H1 (cell line): ENCODE measurements at regions not wholly inside any gene's neighbourhood (a gene's known extent, or its start where the extent isn't known, plus 50 kb on each side); places are given as distances from the start of the nearest gene placed in this dataset.

Experiments used
- CTCF ChIA-PET: fragments of 300-600 bp; sonication (Branson Sonifier 250); formaldehyde crosslinking; loops from one replicate; lab custom pipeline; 2021; ENCODE audit not compliant: partially characterized antibody; lab: Charles Lee
- POLR2A ChIA-PET: fragments of 300-600 bp; sonication (Branson Sonifier 250); formaldehyde crosslinking; loops from one replicate; lab custom pipeline; 2021; ENCODE audit warnings: inconsistent platforms; ENCODE audit not compliant: partially characterized antibody; lab: Charles Lee
- DNase-seq, 2 experiments: peaks; one replicate each; pipeline versions ENCODE4 v3.0.0 to v3.0.0-alpha.2; 2010 to 2022; ENCODE audit warnings: low spot score in 2 of 2, low read depth in 1 of 2, mixed read lengths in 1 of 2
- FAIRE-seq: peaks from 2 replicates; lab custom pipeline; 2011; peaks lifted over from hg19 to GRCh38; lab: Jason Lieb, UNC
- H2AFZ ChIP-seq: 2 replicates; pipeline ENCODE4 v1.8.1; 2012; ENCODE audit warnings: low read length, inconsistent platforms
- H2AK5ac ChIP-seq: 2 replicates; pipeline ENCODE4 v1.6.1; 2013; ENCODE audit warnings: low read depth, low read length
- H2BK120ac ChIP-seq: replicated peaks from 2 replicates; pipeline ENCODE3; 2013; ENCODE audit warnings: low read depth, low read length, inconsistent platforms
- H2BK12ac ChIP-seq: 2 replicates; pipeline ENCODE4 v1.6.1; 2013; ENCODE audit warnings: low read depth, low read length
- H2BK15ac ChIP-seq: 2 replicates; pipeline ENCODE4 v1.6.1; 2013; ENCODE audit warnings: low read length
- H2BK20ac ChIP-seq: 2 replicates; pipeline ENCODE4 v1.6.1; 2013; ENCODE audit warnings: low read length
- H2BK5ac ChIP-seq: 2 replicates; pipeline ENCODE4 v1.6.1; 2013; ENCODE audit warnings: low read depth, low read length
- H3K14ac ChIP-seq: 2 replicates; pipeline ENCODE4 v1.6.1; 2013; ENCODE audit warnings: inconsistent platforms; ENCODE audit not compliant: insufficient read length
- H3K18ac ChIP-seq: 2 replicates; pipeline ENCODE4 v1.6.1; 2013; ENCODE audit warnings: low read length; ENCODE audit errors: extremely low read depth
- H3K23ac ChIP-seq: 2 replicates; pipeline ENCODE4 v1.6.1; 2013; ENCODE audit warnings: inconsistent platforms; ENCODE audit not compliant: insufficient read length
- H3K23me2 ChIP-seq: 2 replicates; pipeline ENCODE4 v1.6.1; 2013; ENCODE audit warnings: low read depth, low read length
- H3K27ac ChIP-seq: 2 replicates; pipeline ENCODE4 v1.6.1; 2011; ENCODE audit warnings: low read depth, low read length, inconsistent platforms
- H3K27me3 ChIP-seq, 4 experiments: replicated peaks in 1 of 4; 1 replicate in 1 of 4; 2 replicates in 3 of 4; pipeline versions ENCODE4 v1.6.1 to v1.8.1; 2011 to 2013; ENCODE audit warnings: low read length in 3 of 4, mild to moderate bottlenecking in 3 of 4, inconsistent platforms in 2 of 4, mixed read lengths in 2 of 4, moderate library complexity in 1 of 4; ENCODE audit not compliant: control insufficient read depth in 3 of 4, insufficient read depth in 3 of 4; ENCODE audit errors: extremely low read depth in 1 of 4
- H3K36me3 ChIP-seq, 4 experiments: 2 replicates each; pipeline versions ENCODE4 v1.6.1 to v1.8.1; 2011 to 2013; ENCODE audit warnings: mild to moderate bottlenecking in 4 of 4, low read length in 3 of 4, moderate library complexity in 2 of 4, control low read depth in 1 of 4, inconsistent platforms in 1 of 4; ENCODE audit not compliant: insufficient read depth in 4 of 4, control insufficient read depth in 2 of 4
- H3K4ac ChIP-seq: replicated peaks from 2 replicates; pipeline ENCODE3; 2013; ENCODE audit warnings: low read length, low read depth, mixed read lengths, inconsistent platforms; ENCODE audit not compliant: insufficient read length
- H3K4me1 ChIP-seq, 4 experiments: replicated peaks in 1 of 4; 1 replicate in 1 of 4; 2 replicates in 3 of 4; pipeline versions ENCODE4 v1.6.1 to v1.8.1; 2011 to 2013; ENCODE audit warnings: low read length in 3 of 4, inconsistent platforms in 2 of 4, mixed read lengths in 1 of 4; ENCODE audit not compliant: insufficient read depth in 4 of 4, control insufficient read depth in 3 of 4
- H3K4me2 ChIP-seq, 2 experiments: 2 replicates each; pipeline versions ENCODE4 v1.6.1 to v1.8.1; 2011 to 2013; ENCODE audit warnings: low read depth in 2 of 2, low read length in 2 of 2, control low read depth in 1 of 2, inconsistent platforms in 1 of 2, mild to moderate bottlenecking in 1 of 2; ENCODE audit not compliant: insufficient read depth in 1 of 2
- H3K4me3 ChIP-seq, 4 experiments: fragments of 200-600, 300-600 bp in 1 of 4; sonication (generic), shearing (Covaris generic), sonication (Bioruptor Twin) in 1 of 4; 2 replicates each; pipeline versions ENCODE4 v1.5.1 to v1.8.1; 2011 to 2016; ENCODE audit warnings: low read length in 4 of 4, low read depth in 3 of 4, control low read depth in 2 of 4, inconsistent platforms in 2 of 4, mild to moderate bottlenecking in 2 of 4, mixed read lengths in 1 of 4, moderate library complexity in 1 of 4; ENCODE audit not compliant: insufficient read depth in 2 of 4; ENCODE audit errors: extremely low read depth in 1 of 4
- H3K56ac ChIP-seq: replicated peaks from 2 replicates; pipeline ENCODE3; 2013; ENCODE audit warnings: low read depth, mild to moderate bottlenecking, mixed read lengths, low read length, inconsistent platforms; ENCODE audit not compliant: insufficient read length
- H3K79me1 ChIP-seq: 2 replicates; pipeline ENCODE4 v1.6.1; 2013; ENCODE audit warnings: low read depth, low read length, control low read depth
- H3K79me2 ChIP-seq, 2 experiments: 2 replicates each; pipeline versions ENCODE4 v1.6.1 to v1.8.1; 2012 to 2013; ENCODE audit warnings: low read length in 2 of 2, mild to moderate bottlenecking in 2 of 2, inconsistent platforms in 1 of 2; ENCODE audit not compliant: insufficient read depth in 2 of 2, control insufficient read depth in 1 of 2
- H3K9ac ChIP-seq, 4 experiments: replicated peaks in 1 of 4; 1 replicate in 1 of 4; 2 replicates in 3 of 4; pipeline versions ENCODE4 v1.6.1 to v1.8.1; 2011 to 2013; ENCODE audit warnings: low read depth in 3 of 4, low read length in 3 of 4, control low read depth in 2 of 4, mild to moderate bottlenecking in 2 of 4, moderate library complexity in 2 of 4, inconsistent platforms in 1 of 4; ENCODE audit errors: extremely low read depth in 1 of 4
- H3K9me3 ChIP-seq, 2 experiments: 2 replicates each; pipeline versions ENCODE4 v1.6.1 to v1.8.1; 2012 to 2013; ENCODE audit warnings: mild to moderate bottlenecking in 2 of 2, moderate library complexity in 2 of 2, control low read depth in 1 of 2, inconsistent platforms in 1 of 2, low read depth in 1 of 2, low read length in 1 of 2, mixed read lengths in 1 of 2; ENCODE audit not compliant: insufficient read depth in 2 of 2
- H4K20me1 ChIP-seq, 2 experiments: replicated peaks in 1 of 2; 2 replicates each; pipeline versions ENCODE3 to v1.8.1; 2011 to 2013; ENCODE audit warnings: inconsistent platforms in 2 of 2, low read length in 2 of 2, mild to moderate bottlenecking in 1 of 2; ENCODE audit not compliant: insufficient read depth in 2 of 2, control insufficient read depth in 1 of 2
- H4K5ac ChIP-seq: 2 replicates; pipeline ENCODE4 v1.6.1; 2013; ENCODE audit warnings: low read length, low read depth, mixed read lengths, inconsistent platforms; ENCODE audit not compliant: insufficient read length
- H4K8ac ChIP-seq: 2 replicates; pipeline ENCODE4 v1.8.0; 2013; ENCODE audit warnings: mild to moderate bottlenecking, moderate library complexity, low read length, inconsistent platforms; ENCODE audit not compliant: insufficient read depth; ENCODE audit errors: extremely low read depth
- H4K91ac ChIP-seq: replicated peaks from 2 replicates; pipeline ENCODE3; 2013; ENCODE audit warnings: low read length, mixed read lengths, inconsistent platforms; ENCODE audit not compliant: insufficient read length
- ASH2L ChIP-seq: fragments of 200-600, 300-600 bp; sonication (generic); IDR thresholded peaks from one replicate; pipeline ENCODE4 v1.7.1; 2017; ENCODE audit warnings: low read length
- BCL11A ChIP-seq, 2 experiments: IDR thresholded peaks; one replicate each; pipeline ENCODE4 v1.6.1; 2011; ENCODE audit warnings: low read depth in 2 of 2, low read length in 2 of 2, mild to moderate bottlenecking in 2 of 2
- HDAC2 ChIP-seq, 2 experiments: fragments of 300-600 bp in 1 of 2; sonication (generic) in 1 of 2; IDR thresholded peaks; 2 replicates each; pipeline ENCODE4 v1.6.1; 2011 to 2012; ENCODE audit warnings: low read depth in 2 of 2, low read length in 2 of 2, mild to moderate bottlenecking in 2 of 2, moderate library complexity in 2 of 2, borderline replicate concordance in 1 of 2, inconsistent platforms in 1 of 2
- MAX ChIP-seq: IDR thresholded peaks from 2 replicates; pipeline ENCODE4 v1.6.1; 2012; ENCODE audit warnings: inconsistent platforms
- POU5F1 ChIP-seq: IDR thresholded peaks from 2 replicates; pipeline ENCODE4 v1.6.1; 2011; ENCODE audit warnings: low read depth, mild to moderate bottlenecking, low read length, moderate library complexity
- RAD21 ChIP-seq, 2 experiments: IDR thresholded peaks in 1 of 2; conservative IDR thresholded peaks in 1 of 2; 2 replicates each; pipeline ENCODE4 v1.6.1; 2011; ENCODE audit warnings: low read depth in 2 of 2, low read length in 2 of 2, improper control_type of control experiment in 1 of 2, inconsistent platforms in 1 of 2, mild to moderate bottlenecking in 1 of 2, moderate library complexity in 1 of 2
- RFX5 ChIP-seq: IDR thresholded peaks from 2 replicates; pipeline ENCODE4 v1.6.1; 2011; ENCODE audit warnings: low read depth, low read length, improper control_type of control experiment, borderline replicate concordance
- RXRA ChIP-seq: IDR thresholded peaks from 2 replicates; pipeline ENCODE4 v1.6.1; 2011; ENCODE audit warnings: low read depth, mild to moderate bottlenecking, low read length, moderate library complexity; ENCODE audit not compliant: insufficient read depth
- SAP30 ChIP-seq: fragments of 300-600 bp; sonication (generic); IDR thresholded peaks from 2 replicates; pipeline ENCODE4 v1.7.1; 2012; ENCODE audit warnings: low read length, moderate library complexity, mild to moderate bottlenecking, inconsistent platforms; ENCODE audit not compliant: insufficient read depth, insufficient replicate concordance
- YY1 ChIP-seq: IDR thresholded peaks from 2 replicates; pipeline ENCODE4 v1.6.1; 2011; ENCODE audit warnings: low read depth, mild to moderate bottlenecking, low read length
- WGBS, 2 experiments: shearing (Covaris generic) in 1 of 2; methylation state at CpG; one replicate each; pipeline versions ENCODE4 v1.1.6 to v1.1.7; 2013 to 2015; ENCODE audit warnings: low lambda C conversion rate in 2 of 2, mixed read lengths in 2 of 2, inconsistent platforms in 1 of 2, low coverage in 1 of 2, missing lambda C conversion rate in 1 of 2; ENCODE audit not compliant: insufficient replicate concordance in 2 of 2, insufficient coverage in 1 of 2, insufficient read length in 1 of 2; ENCODE audit errors: extremely low coverage in 1 of 2, missing lambda C conversion rate in 1 of 2; 5-methylcytosine and 5-hydroxymethylcytosine counted together

GRCh38 chr6:166853371-166854325 lies 102.7 kb downstream of the RNASET2 start:
- Histone ChIP-seq H3K9me3 (no peaks in the 10 kb centered on the region), H4K91ac (no peak overlapping the region), H3K23me2 (no peaks in the 10 kb centered on the region), H3K56ac (no peak overlapping the region), H3K79me2 (no peaks in the 10 kb centered on the region), H3K27ac (no peak overlapping the region), H3K36me3 (no peaks in the 10 kb centered on the region), H4K8ac (no peak overlapping the region), H3K4me2 (no peak overlapping the region), H2BK5ac (no peak overlapping the region), H2BK120ac (no peak overlapping the region), H3K4ac (no peak overlapping the region), H3K23ac (no peak overlapping the region), H2AK5ac (no peak overlapping the region; the same call in 1 of the 2 replicates), H3K14ac (no peak overlapping the region), H4K20me1 (no peaks in the 10 kb centered on the region), H4K5ac (no peak overlapping the region), H2BK12ac (no peak overlapping the region), H3K79me1 (peaks cover 2% of the 10 kb centered on the region; the same call in 1 of the 2 replicates), H3K27me3 (0 out of 7 replicates have a peak, but pooled peaks cover 0 to 1% (median 0%) of the 10 kb centered on the region in 4 experiments), H2AFZ (no peak overlapping the region), H3K9ac (no peak overlapping the region), H3K4me1 (no peaks in the 10 kb centered on the region), H3K4me3 (no peak overlapping the region), H2BK20ac (no peak overlapping the region), H2BK15ac (no peak overlapping the region), H3K18ac (no peak overlapping the region)
- DNase-seq (peak in 1 of 2 experiments; percentile 15), FAIRE-seq (no peak)
- ChIA-PET POLR2A (interaction anchor here (1.5 kb wide), 1 partner anchor 96 kb away, joined by 3 read pairs; no protein-coding TSS in a partner anchor), CTCF (interaction anchor here (0.8 to 3.3 kb wide), 8 partner anchors 9 to 79 kb away, joined by 3 to 10 read pairs (median 3); no protein-coding TSS in a partner anchor)
- 87% methylated on average over 29 of the region's 29 CpGs; no CpG with 5 or more reads in 1 of the 2 experiments for WGBS, 2 experiments
- TF ChIP-seq MAX (peak; percentile 61), BCL11A (IDR thresholded peaks at IDR 0.05; ENCODE audit: low read depth in 2 of 2, low read length in 2 of 2) (no peak), HDAC2 (IDR thresholded peaks at IDR 0.05; ENCODE audit: borderline replicate concordance in 1 of 2, low read depth in 2 of 2, low read length in 2 of 2) (no peak), SAP30 (no peak), RFX5 (no peak), ASH2L (no peak), RAD21 (IDR thresholded peaks at IDR 0.05 in 1 of 2, conservative IDR thresholded peaks at IDR 0.05 in 1 of 2; ENCODE audit: low read depth in 2 of 2, low read length in 2 of 2) (peak; percentile 29 to 55; a peak in 2 of 4 replicates), YY1 (peak; percentile 36; the same call in 1 of the 2 replicates), RXRA (no peak), POU5F1 (no peak)
